ENCODE measurements at regions not wholly inside any gene's neighbourhood (a gene's known extent, or its start where the extent isn't known, plus 50 kb on each side); places are given as distances from the start of the nearest gene placed in this dataset.
"Not testable (repeated sequence)": the region's sequence is repeated elsewhere in the genome, so short reads cannot be mapped to it uniquely, and the experiment has no call there.

DNA sequence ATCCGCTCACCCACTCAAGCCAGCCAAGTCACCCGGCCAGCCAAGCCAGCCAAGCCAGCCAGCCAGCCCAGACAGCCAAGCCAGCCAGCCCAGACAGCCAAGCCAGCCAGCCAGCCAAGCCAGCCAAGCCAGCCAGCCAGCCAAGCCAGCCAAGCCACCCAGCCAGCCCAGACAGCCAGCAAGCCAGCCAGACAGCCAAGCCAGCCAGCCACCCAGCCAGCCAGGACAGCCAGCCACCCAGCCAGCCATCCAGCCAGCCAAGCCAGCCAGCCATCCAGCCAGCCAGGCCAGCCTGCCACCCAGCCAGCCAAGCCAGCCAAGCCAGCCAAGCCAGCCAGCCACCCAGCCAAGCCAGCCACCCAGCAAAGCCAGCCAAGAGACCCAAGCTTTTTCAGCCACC lies 316.8 kb upstream of the PLGLB2 start:
- not testable (repeated sequence) for TF ChIP-seq CTCF (optimal IDR thresholded peaks at IDR 0.05 in 1 of 3, IDR thresholded peaks at IDR 0.05 in 1 of 3, conservative IDR thresholded peaks at IDR 0.05 in 1 of 3; ENCODE audit: extremely low read depth in 1 of 3, insufficient read depth in 2 of 3, low read length in 3 of 3); EZH2 (IDR thresholded peaks at IDR 0.05; ENCODE audit: low read length)
